NCI-H2227 (cell line): ENCODE measurements at regions not wholly inside any gene's neighbourhood (a gene's known extent, or its start where the extent isn't known, plus 50 kb on each side); places are given as distances from the start of the nearest gene placed in this dataset.
"Not testable (repeated sequence)": the region's sequence is repeated elsewhere in the genome, so short reads cannot be mapped to it uniquely, and the experiment has no call there.

Experiments used
- DNase-seq: peaks from one replicate; lab custom pipeline; 2025; ENCODE audit not compliant: unreplicated experiment; lab: John Stamatoyannopoulos, UW

DNA sequence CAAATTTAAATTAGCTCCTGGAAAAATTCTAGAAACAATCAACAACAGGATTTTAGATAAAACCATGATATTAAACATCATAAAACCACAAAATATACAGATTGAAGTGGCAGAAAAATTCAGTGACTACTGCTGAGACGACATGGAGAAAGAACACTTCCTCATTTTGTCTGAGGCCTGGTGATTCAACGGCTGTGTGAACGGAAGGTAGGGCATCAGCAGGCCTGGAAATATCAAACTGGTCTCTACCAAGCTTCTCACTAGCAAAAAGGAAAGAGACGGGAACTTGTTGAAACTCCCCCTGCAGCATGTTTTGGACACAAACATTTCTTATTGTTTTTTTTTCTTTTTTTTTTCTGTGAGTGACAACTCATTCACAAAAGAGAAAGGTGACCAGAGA, 58.0 kb upstream of the AHI1 start:
- no peak for DNase-seq

DNA sequence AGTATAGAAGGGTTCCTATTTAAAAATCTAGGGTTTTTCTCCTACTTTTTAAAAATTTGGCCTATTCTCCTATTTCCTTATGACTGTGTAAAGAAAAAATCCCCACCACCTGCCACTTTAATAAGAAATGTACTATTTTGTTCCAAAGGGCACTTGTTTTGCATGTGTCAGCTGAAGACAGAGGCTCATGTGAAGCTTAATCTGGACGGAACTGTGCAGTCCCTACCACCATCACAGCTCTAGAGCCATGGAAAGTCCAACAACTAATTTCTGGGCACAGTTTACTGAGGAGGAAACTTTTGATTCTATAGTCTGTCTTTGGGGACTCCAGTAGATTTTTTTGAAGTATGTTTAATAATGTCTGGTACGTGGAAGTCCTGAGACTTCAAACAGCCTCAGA, 60.0 kb upstream of the AHI1 start:
- DNase-seq: no peak

DNA sequence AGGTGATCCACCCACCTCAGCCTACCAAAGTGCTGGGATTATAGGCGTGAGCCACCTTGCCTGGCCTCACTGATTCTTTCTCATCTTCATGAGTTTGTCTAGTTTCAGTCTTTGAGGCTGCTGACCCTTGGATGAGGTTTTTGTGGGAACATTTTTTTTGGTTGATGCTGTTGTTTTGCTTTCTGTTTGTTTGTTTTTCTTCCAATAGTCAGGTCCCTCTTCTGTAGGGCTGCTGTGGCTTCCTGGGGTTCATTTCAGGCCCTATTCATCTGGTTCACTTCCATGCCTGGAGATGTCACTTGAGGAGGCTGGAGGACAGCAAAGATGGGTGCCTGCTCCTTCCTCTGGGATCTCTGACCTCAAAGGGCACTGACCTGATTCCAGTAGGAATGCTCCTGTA, 68.1 kb upstream of the AHI1 start:
- DNase-seq: not testable (repeated sequence)

DNA sequence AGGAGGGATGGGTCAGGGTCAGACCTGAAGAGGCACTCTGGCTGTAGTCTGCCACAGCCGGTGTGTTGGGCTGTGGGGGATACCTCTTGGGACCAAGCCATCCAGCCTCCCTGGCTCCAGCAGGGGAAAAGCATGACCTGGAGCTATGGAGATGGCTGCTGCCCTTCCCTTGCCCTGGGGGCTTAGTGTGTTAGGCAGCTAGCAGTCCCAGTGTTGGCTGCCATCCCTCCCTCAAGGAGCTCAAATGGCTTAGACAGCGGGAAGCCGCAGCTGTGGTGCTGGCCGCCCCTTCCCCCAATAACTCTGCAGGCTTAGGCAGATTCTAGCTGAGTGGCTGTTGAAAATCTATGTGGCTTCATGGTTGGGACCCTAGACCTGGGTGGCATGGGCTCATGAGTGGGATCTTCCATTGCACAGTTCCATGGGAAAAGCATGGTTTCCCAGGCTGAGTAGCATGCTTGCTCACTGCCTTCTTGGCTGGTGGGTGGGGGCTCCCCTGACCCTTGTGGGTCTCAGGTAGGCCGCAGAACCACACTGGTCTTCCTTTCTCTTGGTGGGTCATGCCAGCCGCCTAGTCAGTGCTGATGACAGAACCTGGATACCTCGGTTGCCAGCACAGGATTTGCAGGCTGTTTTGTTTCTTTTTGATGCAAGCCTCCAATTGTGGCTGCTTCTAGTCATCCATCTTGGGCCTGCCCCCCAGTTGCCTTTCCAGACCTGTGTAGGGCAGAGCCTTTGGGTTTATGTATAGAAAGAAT, 69.0 kb upstream of the AHI1 start:
- no peak for DNase-seq

DNA sequence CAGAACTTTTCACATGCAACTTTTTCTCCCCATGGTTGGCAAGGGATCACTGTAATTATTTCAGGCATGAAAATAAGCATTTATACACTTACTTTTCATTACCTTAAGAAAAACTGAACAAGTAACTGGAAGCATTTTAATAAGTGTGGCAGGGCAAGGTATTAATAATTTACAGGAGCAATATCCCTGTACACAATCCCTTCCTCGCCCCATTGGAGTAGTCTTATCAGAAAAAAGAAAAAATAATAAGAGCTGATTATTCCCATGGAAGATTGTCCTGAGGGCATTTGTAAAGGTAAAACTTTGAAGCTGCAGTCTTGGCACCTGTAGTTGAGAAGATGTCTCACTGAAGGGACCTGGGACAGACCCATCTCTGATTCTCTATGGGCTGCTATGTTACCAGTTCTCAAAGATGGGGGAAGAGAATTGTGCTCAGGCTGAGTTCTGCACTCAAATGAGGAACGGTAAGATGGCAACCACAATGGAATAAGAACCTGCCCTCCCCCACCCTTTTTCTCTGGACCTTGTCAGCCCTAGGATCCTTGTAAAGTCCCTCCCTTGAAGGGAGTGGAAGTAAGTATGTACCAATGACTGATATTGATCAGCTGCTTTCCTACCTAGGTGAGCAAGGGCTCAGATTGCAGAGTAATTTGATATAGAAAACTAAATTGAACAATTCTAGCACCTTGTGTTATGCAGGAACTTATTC, 70.0 kb upstream of the AHI1 start:
- no peak for DNase-seq

DNA sequence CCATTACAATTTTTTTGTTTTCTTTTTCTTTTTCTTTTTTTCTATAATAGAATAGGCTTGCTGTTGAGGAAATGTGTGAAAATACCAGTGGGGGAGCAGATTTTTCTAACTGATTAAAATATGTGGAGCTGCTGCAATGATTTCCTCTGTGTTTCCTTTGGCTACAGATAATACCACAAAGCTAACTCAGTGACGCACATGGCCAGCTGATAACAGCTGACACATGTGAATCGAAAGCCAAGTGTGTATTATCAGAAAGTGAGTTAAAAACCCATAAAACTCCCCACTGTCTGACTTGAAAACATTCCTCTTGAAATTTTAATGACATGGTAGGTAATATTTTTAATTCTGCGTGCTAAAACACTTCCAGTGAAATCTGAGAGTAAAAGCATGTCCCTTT, 70.8 kb upstream of the AHI1 start:
- DNase-seq: no peak

DNA sequence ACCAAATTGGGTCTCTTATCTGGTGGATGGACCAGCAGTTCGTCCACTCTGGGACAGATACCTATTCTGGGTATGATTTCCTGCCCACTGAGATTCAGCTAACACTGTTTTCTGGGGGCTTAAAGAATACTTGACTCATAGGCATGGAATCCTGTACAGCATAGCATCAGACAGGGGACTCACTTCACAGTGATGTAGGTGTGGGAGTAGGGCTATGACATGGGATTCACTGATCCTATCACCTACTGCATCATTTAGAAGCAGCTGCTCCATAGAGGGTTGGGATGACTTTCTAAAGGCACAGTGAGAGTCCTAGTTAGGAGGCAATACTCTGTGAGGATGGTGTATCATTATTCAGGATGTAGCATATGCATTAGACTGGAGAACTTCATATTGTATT, 74.5 kb upstream of the AHI1 start:
- DNase-seq: no peak

DNA sequence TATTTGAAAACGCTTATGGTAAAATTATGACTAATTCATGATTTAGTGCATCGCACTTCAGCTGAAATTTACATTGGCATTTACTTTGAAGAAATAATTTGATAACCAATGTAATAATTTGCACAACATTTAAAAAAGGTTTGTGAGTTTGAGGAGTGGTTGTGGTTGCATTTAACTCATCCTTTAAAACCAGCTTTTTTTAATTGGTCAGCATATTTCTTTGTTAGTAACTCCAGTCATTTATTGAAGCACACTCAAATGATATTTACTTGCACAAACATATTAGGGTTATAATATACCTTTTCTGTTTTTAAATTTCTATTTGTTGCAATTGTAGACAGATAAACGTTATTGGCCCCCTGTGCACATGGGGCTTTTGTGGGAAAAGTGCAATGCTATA, 78.1 kb upstream of the AHI1 start:
- DNase-seq: no peak

DNA sequence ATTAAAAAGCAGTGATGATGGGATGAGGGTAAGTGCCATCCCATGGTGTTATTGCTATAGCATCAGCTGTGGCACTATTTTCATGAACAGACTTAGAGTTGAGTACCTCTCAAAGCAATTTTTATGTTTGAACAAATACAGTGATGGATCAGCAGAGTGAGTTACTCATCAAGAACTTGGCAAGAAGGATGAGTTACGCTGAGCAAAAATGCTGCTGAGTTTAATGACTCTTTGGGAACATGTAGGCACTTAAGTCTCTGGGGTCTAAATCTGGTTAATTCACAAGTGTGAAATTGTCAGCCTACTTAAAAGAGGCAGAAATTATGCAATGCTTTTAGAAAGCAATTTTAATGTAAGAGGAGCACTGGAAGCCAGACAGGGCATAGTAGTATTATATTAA, 78.5 kb upstream of the AHI1 start:
- no peak for DNase-seq

DNA sequence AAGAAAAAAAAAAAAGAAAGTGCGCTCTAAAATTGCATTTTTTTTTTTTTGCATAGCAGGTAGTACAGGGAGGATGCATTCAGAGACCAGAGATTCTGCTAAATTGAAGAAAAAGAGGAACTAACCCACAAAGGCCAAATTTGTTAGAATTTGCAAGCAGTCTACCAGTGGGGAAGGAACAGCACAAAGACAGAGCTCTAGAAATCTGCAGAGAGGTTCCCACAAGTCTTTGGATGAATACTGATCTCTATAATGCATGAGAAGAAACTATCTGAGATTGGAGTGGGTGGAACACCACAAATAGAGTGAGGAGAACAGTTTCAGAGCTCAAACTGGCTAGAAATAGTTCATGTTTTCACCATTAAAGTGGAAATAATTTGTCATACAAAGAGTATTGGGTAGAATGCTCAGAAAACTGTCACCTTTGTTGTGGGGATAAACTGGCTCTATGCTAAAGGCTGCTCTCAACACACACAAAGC, 79.6 kb upstream of the AHI1 start:
- DNase-seq: no peak

DNA sequence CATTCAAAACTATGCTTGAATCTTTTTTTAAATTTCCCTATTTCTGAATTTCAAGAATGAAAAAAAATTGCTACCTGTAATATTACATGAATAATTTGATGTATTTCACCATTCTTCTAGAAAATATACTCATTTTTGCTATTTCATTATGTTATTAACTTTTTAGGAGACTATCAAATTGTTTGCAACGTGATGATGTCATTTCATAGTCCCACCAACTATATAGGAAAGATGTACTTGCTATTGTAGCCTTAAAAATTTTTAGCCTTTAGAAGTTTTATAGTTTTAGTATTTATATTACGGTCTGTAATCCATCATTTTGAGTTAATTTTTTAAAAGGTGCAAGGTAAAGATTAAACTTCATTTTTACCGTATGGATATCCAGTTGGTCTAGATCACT, 81.4 kb upstream of the AHI1 start:
- DNase-seq: no peak

DNA sequence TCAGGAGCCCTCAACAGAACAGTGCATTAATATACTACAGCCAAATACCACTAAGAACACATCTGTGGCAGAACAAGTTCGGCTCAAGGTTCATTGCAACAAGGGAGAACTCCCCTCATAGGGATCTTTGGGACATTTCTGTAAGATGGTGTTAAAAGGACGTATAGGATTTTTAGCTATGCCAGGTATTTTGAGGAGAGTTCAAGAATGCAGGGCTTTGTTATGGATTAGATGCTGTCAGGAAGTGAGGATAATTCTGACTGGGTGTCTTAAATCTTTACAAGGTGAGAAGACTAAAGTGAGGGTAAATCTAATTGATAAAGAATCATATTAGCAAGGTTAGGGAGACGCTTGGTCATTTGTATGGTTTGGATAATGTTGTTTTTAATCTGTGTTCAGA, 83.7 kb upstream of the AHI1 start:
- no peak for DNase-seq

DNA sequence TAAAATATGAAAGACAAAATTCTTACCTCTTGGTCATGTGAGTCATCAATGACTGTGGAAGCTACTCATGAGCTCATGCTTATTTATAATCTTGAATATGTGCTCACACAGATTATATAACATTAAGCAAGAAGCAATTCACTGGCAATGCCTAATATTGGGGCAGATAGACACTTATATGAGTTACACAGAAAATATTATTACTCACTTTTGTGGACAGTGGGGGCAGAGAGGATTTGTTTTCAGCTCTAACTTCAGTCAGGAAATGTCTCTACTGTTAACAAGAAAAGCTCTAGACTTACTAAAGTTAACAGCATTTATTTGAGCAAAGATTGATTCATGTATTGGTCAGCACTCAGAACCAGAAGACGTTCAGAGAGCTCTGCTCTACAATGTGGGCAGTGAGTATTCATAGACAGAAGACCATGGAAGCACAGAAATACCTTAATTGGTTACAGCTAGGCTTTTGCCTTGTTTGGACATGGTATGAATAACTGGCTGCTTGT, 85.8 kb upstream of the AHI1 start:
- DNase-seq: no peak

DNA sequence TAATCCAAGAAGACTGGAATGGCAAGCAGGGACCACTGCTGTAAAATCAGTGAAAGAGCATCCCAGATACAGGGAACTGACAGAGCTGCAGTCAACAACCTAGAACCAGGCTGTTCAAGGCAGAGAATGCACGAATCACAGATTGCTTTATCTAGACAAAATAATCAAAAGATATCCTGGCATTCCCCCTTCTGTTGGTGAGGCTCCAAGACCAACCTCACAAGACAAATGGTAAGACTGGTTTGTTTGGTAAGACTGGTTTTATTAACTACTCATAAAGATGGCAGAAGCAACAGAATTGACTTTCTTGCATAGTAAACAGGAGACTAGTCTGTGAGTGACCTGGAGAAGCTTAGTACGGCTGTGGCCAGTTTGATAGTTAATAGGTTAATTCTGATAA, 88.8 kb upstream of the AHI1 start:
- no peak for DNase-seq

DNA sequence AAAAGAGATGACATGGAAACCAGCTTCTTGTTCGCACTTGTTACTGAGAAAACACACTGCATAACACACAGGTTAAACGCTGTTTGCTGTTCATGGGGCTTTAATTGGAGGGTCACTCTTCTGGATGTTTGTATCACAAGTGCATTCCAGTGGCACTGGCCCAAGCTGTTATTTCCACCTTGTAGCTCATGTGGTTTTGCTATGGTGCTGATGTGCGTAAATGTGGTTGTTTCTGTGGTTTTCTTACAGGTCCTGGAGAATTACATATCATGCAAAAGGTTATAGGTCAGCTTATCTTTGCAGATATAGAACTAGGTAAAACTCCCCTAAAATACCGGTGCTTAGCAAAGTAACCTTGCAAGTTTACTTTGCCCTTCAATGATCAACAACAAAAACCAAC, 89.3 kb upstream of the AHI1 start:
- DNase-seq: peak; percentile 2

DNA sequence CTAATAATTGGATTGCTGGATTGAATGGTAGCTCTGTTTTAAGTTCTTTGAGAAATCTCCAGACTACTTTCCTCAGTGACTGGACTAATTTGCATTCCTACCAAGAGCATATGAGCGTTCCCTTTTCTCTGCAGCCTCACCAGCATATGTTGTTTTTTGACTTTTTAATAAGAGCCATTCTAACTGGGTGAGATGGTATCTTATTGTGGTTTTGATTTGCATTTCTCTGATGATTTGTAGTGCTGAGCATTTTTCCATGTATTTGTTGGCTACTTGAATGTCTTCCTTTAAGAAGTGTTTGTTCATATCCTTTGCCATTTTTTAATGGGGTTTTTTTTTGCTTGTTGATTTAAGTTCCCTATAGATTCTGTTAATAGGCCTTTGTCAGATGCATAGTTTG, 94.7 kb upstream of the AHI1 start:
- DNase-seq: no peak

DNA sequence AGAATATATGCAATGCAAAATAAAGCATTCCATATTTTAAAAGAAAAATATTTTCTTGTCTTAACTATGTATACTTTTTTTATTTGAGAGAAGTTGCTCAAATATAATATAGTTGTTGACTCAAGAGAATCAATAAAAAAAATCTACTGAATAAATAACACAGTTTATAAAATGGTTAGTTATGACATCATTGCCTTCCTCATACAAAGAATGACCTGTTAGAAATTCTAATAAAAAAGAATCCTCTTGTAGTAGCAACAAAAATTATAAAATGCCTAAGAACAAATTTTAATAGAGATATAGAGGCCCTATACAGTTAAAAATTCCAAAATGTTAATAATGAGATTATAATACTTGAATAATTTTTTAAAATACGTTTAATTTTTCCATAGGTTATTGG, 96.5 kb upstream of the AHI1 start:
- no peak for DNase-seq

DNA sequence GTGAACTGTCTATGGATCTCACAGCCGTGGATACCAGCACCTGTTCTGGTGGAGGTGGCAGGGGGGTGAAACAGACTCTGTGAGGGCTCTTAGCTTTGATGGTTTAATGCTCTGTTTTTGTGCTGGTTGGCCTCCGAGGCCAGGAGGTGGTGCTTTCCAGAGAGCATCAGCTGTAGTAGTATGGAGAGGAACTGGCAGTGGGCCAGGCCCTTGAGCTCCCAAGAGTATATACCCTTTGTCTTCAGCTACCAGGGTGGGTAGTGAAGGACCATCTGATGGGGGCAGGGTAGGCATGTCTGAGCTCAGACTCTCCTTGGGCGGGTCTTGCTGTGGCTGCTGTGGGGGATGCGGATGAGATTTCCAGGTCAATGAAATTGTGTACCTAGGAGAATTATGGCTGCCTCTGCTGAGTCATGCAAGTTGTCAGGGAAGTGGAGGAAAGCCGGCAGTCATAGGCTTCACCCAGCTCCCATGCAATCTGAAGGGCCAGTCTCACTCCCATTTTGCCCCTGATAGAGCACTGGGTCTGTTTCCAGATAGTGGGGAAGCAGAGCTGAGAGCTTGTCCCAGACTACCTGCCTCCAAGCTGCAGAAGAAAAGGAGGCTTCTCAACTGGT, 102.7 kb upstream of the AHI1 start:
- DNase-seq: peak; percentile 87

DNA sequence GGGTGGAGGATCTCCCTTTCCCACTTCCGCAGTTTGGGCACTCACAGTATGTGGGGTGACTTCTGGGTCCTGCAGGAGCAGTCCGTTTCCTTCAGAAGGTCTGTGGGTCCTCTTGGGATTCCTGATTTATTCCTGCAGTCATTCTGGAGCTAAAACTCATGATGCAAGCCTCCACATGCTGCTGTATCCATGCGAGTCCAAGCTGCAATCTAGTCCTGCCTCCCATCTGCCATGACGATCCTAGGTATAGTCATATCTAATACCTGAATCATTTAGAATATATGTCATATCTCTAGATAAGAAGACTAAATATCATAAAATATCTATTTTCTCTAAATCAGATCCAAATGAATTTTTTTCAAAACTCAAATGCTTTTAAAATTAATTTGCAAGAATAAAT, 103.4 kb upstream of the AHI1 start:
- no peak for DNase-seq

DNA sequence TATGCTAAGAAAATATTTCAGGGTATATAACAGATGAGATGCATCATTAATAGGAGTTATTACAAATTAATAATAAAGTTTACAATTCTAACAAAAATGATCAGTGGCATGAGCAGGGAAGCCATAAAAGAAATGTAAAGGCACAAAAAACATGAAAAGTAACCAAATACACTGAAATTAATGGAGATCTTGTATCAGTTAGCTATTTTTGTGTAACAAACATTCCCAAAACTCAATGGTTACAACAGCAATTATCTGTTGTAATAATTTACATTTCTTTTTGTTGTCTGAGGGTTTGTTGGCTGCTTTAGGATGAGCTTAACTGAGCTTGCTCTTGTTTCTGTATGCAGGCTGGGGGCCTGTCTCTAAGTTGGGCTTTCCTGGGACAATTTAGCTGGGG, 104.3 kb upstream of the AHI1 start:
- no peak for DNase-seq

DNA sequence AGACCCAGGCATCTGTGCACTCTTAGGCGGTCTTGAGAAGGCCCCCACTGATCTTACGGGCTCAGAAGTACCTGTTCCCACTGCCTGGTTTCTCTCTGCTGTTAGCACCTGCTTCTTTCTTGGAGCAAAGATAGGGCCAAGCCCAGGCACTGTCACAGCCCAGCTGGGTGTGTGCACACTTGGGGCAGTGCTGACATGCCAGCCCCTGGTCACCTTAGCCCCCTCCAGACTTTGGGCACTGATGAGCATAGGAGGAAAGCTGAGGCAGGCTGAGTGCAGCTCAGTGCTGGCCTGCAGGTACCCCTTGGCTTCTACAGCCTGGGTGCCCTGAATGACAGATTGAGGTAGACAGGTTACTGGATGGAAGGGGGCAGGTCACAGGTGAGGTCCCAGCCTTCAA, 105.7 kb upstream of the AHI1 start:
- no peak for DNase-seq
